CD14-positive monocyte (primary cell): ENCODE measurements at regions not wholly inside any gene's neighbourhood (a gene's known extent, or its start where the extent isn't known, plus 50 kb on each side); places are given as distances from the start of the nearest gene placed in this dataset.

Experiments
- DNase-seq, 3 donors: peaks; one replicate each; pipeline ENCODE4 v3.0.0-alpha.2; 2011 to 2022
- H2AFZ ChIP-seq: 2 replicates; pipeline ENCODE4 v1.6.0; 2012; ENCODE audit warnings: mild to moderate bottlenecking, low read depth, low read length, inconsistent platforms; ENCODE audit not compliant: insufficient read depth, poor library complexity, severe bottlenecking
- H3K27ac ChIP-seq, 2 donors: 1 replicate in 1 of 2; 2 replicates in 1 of 2; pipeline ENCODE4 v1.5.1; 2012 to 2013; ENCODE audit warnings: low read length in 2 of 2, control low read depth in 1 of 2, inconsistent platforms in 1 of 2, low read depth in 1 of 2, mild to moderate bottlenecking in 1 of 2
- H3K27me3 ChIP-seq, 2 donors: one replicate each; pipeline versions ENCODE4 v1.6.0 to v1.6.1; 2011 to 2013; ENCODE audit warnings: low read length in 2 of 2; ENCODE audit not compliant: control insufficient read depth in 2 of 2, insufficient read depth in 2 of 2
- H3K36me3 ChIP-seq, 2 donors: replicated peaks in 1 of 2; 1 replicate in 1 of 2; 2 replicates in 1 of 2; pipeline versions ENCODE4 v1.5.1 to v1.6.1; 2012 to 2013; ENCODE audit warnings: low read length in 2 of 2, control low read depth in 1 of 2, inconsistent platforms in 1 of 2, mild to moderate bottlenecking in 1 of 2; ENCODE audit not compliant: insufficient read depth in 2 of 2, control insufficient read depth in 1 of 2
- H3K4me1 ChIP-seq, 2 donors: 1 replicate in 1 of 2; 2 replicates in 1 of 2; pipeline versions ENCODE4 v1.5.1 to v1.6.1; 2012 to 2013; ENCODE audit warnings: low read length in 2 of 2, control low read depth in 1 of 2, inconsistent platforms in 1 of 2, mild to moderate bottlenecking in 1 of 2, moderate library complexity in 1 of 2; ENCODE audit not compliant: insufficient read depth in 2 of 2, control insufficient read depth in 1 of 2
- H3K4me2 ChIP-seq: replicated peaks from 2 replicates; pipeline ENCODE3; 2012; ENCODE audit warnings: low read length, moderate library complexity, mild to moderate bottlenecking; ENCODE audit not compliant: poor library complexity, severe bottlenecking; ENCODE audit errors: extremely low read depth
- H3K4me3 ChIP-seq, 3 experiments: fragments of 200-600 bp in 1 of 3; sonication (generic) in 1 of 3; replicated peaks in 1 of 3; 1 replicate in 2 of 3; 2 replicates in 1 of 3; pipeline ENCODE4 v1.5.1; 2011 to 2013; ENCODE audit warnings: low read length in 3 of 3, mild to moderate bottlenecking in 3 of 3, control low read depth in 2 of 3, low read depth in 2 of 3, inconsistent platforms in 1 of 3, moderate library complexity in 1 of 3
- H3K79me2 ChIP-seq: 2 replicates; pipeline ENCODE4 v1.6.0; 2012; ENCODE audit warnings: mild to moderate bottlenecking, control low read depth, inconsistent platforms, low read length, moderate library complexity; ENCODE audit not compliant: insufficient read depth
- H3K9ac ChIP-seq: 2 replicates; pipeline ENCODE4 v1.6.0; 2017; ENCODE audit warnings: low read length, mild to moderate bottlenecking; ENCODE audit not compliant: insufficient read depth, poor library complexity, severe bottlenecking
- H3K9me3 ChIP-seq, 2 donors: replicated peaks in 1 of 2; 1 replicate in 1 of 2; 2 replicates in 1 of 2; pipeline versions ENCODE4 v1.5.1 to v1.6.1; 2012 to 2013; ENCODE audit warnings: low read length in 2 of 2, control low read depth in 1 of 2; ENCODE audit not compliant: control insufficient read depth in 1 of 2, insufficient read depth in 1 of 2
- H4K20me1 ChIP-seq: 2 replicates; pipeline ENCODE4 v1.6.0; 2012; ENCODE audit warnings: mild to moderate bottlenecking, low read length, control low read depth, moderate library complexity; ENCODE audit not compliant: insufficient read depth
- H3K27ac Mint-ChIP-seq, 7 donors: one replicate each; pipeline ENCODE4 v1.8.0; 2020; ENCODE audit warnings: mild to moderate bottlenecking in 7 of 7, mixed read lengths in 7 of 7, moderate library complexity in 6 of 7, inconsistent platforms in 2 of 7
- H3K27me3 Mint-ChIP-seq, 3 donors: one replicate each; pipeline ENCODE4 v1.8.0; 2021 to 2022; ENCODE audit warnings: low read depth in 3 of 3, mild to moderate bottlenecking in 3 of 3, mixed read lengths in 3 of 3, moderate library complexity in 3 of 3, inconsistent platforms in 1 of 3
- H3K36me3 Mint-ChIP-seq, 2 donors: one replicate each; pipeline ENCODE4 v1.8.0; 2020; ENCODE audit warnings: mixed read lengths in 2 of 2, inconsistent platforms in 1 of 2, mild to moderate bottlenecking in 1 of 2
- H3K4me1 Mint-ChIP-seq: one replicate; pipeline ENCODE4 v1.8.0; 2020; ENCODE audit warnings: mild to moderate bottlenecking, mixed read lengths
- H3K4me3 Mint-ChIP-seq, 2 donors: one replicate each; pipeline ENCODE4 v1.8.0; 2020; ENCODE audit warnings: mild to moderate bottlenecking in 2 of 2, mixed read lengths in 2 of 2, moderate library complexity in 1 of 2
- H3K9me3 Mint-ChIP-seq, 7 donors: one replicate each; pipeline ENCODE4 v1.8.0; 2020 to 2022; ENCODE audit warnings: mixed read lengths in 7 of 7, mild to moderate bottlenecking in 6 of 7, moderate library complexity in 6 of 7, inconsistent platforms in 2 of 7
- CTCF ChIP-seq: fragments of 200-600 bp; IDR thresholded peaks from one replicate; pipeline ENCODE4 v1.8.0; 2022; ENCODE audit warnings: antibody characterized with exemption, mild to moderate bottlenecking
- WGBS: methylation state at CpG from one replicate; pipeline ENCODE4 v1.1.5; 2013; ENCODE audit warnings: missing lambda C conversion rate; ENCODE audit not compliant: insufficient coverage; 5-methylcytosine and 5-hydroxymethylcytosine counted together
- intact Hi-C, 2 donors: fragments of 100-400 bp; cut with micrococcal nuclease; formaldehyde crosslinking; loops; one replicate each; pipeline versions ENCODE4 v1.15.0 to v1.15.1; 2023

- TF ChIP-seq CTCF: no peak
- H3K9me3 ChIP-seq: no peaks in the 10 kb centered on the region
- intact Hi-C loops: no loop called here
- WGBS: 91% methylated on average over 10 of the region's 18 CpGs
- no peak overlapping the region for H3K27ac Mint-ChIP-seq
- H3K27me3 ChIP-seq: no peaks in the 10 kb centered on the region
- no peak for DNase-seq
- H4K20me1 ChIP-seq: no peaks in the 10 kb centered on the region
- no peaks in the 10 kb centered on the region for H3K79me2 ChIP-seq
- H3K4me3 Mint-ChIP-seq: no peak overlapping the region
- H3K9ac ChIP-seq: no peak overlapping the region
- H3K36me3 Mint-ChIP-seq: no peaks in the 10 kb centered on the region
- no peaks in the 10 kb centered on the region for H3K36me3 ChIP-seq
- H2AFZ ChIP-seq: no peak overlapping the region
- no peaks in the 10 kb centered on the region for H3K4me1 ChIP-seq
- H3K27me3 Mint-ChIP-seq: peaks cover 4 to 12% (median 9%) of the 10 kb centered on the region in 3 donors
- H3K4me3 ChIP-seq: no peak overlapping the region
- H3K4me1 Mint-ChIP-seq: no peaks in the 10 kb centered on the region
- no peak overlapping the region for H3K27ac ChIP-seq
- H3K9me3 Mint-ChIP-seq: no peaks in the 10 kb centered on the region
- H3K4me2 ChIP-seq: no peak overlapping the region
Measured at GRCh38 chr2:129781749-129782632, 197.5 kb upstream of the RAB6C start.

GRCh38 chr2:129782633-129782990 is 196.9 kb upstream of the RAB6C start:
- DNase-seq: no peak
- H3K4me3 ChIP-seq: no peak overlapping the region
- no peaks in the 10 kb centered on the region for H3K4me1 ChIP-seq
- H3K36me3 ChIP-seq: no peaks in the 10 kb centered on the region
- H3K27me3 ChIP-seq: no peaks in the 10 kb centered on the region
- no peak overlapping the region for H2AFZ ChIP-seq
- H3K79me2 ChIP-seq: no peaks in the 10 kb centered on the region
- intact Hi-C loops: no loop called here
- TF ChIP-seq CTCF: no peak
- Mint-ChIP-seq H3K27ac (no peak overlapping the region), H3K27me3 (peaks cover 4 to 12% (median 9%) of the 10 kb centered on the region in 3 donors), H3K4me3 (no peak overlapping the region), H3K36me3 (no peaks in the 10 kb centered on the region), H3K9me3 (peaks cover 0 to 4% (median 0%) of the 10 kb centered on the region in 7 donors), H3K4me1 (no peaks in the 10 kb centered on the region)
- no peaks in the 10 kb centered on the region for H4K20me1 ChIP-seq
- H3K27ac ChIP-seq: no peak overlapping the region
- 100% methylated on average over 1 of the region's 5 CpGs for WGBS
- H3K9me3 ChIP-seq: no peaks in the 10 kb centered on the region
- no peak overlapping the region for H3K4me2 ChIP-seq
- no peak overlapping the region for H3K9ac ChIP-seq
